ENCODE measurements at regions not wholly inside any gene's neighbourhood (a gene's known extent, or its start where the extent isn't known, plus 50 kb on each side); places are given as distances from the start of the nearest gene placed in this dataset.

DNA sequence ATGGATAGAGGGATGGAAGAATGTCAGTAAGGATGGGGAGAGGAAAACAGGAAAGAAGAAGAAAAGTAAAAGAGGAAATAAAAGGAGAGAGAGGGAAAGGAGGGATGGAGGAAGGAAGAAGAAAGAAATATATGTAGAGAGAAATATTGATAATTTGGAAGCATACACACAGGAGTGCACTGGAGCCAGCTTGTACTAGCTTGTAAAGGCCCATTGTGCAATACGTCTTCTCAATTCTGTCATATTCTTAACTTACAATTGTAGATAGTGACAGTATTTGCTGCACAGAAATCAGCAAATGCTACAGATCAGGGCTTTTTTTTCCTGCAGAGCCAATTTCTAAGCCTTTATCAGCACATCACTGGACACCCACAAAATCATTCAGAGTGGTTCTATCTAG, 458.8 kb upstream of the WWC1 start:
- TF ChIP-seq, protein P1, sequence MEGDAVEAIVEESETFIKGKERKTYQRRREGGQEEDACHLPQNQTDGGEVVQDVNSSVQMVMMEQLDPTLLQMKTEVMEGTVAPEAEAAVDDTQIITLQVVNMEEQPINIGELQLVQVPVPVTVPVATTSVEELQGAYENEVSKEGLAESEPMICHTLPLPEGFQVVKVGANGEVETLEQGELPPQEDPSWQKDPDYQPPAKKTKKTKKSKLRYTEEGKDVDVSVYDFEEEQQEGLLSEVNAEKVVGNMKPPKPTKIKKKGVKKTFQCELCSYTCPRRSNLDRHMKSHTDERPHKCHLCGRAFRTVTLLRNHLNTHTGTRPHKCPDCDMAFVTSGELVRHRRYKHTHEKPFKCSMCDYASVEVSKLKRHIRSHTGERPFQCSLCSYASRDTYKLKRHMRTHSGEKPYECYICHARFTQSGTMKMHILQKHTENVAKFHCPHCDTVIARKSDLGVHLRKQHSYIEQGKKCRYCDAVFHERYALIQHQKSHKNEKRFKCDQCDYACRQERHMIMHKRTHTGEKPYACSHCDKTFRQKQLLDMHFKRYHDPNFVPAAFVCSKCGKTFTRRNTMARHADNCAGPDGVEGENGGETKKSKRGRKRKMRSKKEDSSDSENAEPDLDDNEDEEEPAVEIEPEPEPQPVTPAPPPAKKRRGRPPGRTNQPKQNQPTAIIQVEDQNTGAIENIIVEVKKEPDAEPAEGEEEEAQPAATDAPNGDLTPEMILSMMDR (conservative IDR thresholded peaks at IDR 0.05; ENCODE audit: low read length): no peak
- no peak for TF ChIP-seq EZH2phosphoT487 (IDR thresholded peaks at IDR 0.05; ENCODE audit: borderline replicate concordance, low read depth, low read length)
